HEK293 (cell line): ENCODE measurements at regions not wholly inside any gene's neighbourhood (a gene's known extent, or its start where the extent isn't known, plus 50 kb on each side); places are given as distances from the start of the nearest gene placed in this dataset.

Experiments
- CTCF ChIA-PET: fragments of 350-600 bp; formaldehyde crosslinking; extraction: SDS; loops from one replicate; lab custom pipeline; 2021; ENCODE audit warnings: antibody characterized with exemption; lab: Yijun Ruan, JAX
- POLR2A ChIA-PET: fragments of 300-600 bp; formaldehyde crosslinking; extraction: SDS; loops from one replicate; lab custom pipeline; 2020; ENCODE audit warnings: antibody characterized with exemption, inconsistent platforms; lab: Yijun Ruan, JAX
- H3K27ac ChIP-seq: fragments of 200-500 bp; sonication (Bioruptor generic); 2 replicates; pipeline ENCODE4 v1.5.1; 2014; ENCODE audit warnings: low read depth, low read length, control low read depth, inconsistent platforms; ENCODE audit errors: extremely low read depth
- H3K36me3 ChIP-seq, 2 experiments: fragments of 200-500 bp in 1 of 2; sonication (Bioruptor generic) in 1 of 2; 1 replicate in 1 of 2; 2 replicates in 1 of 2; pipeline ENCODE4 v1.5.1; 2014 to 2017; ENCODE audit warnings: inconsistent platforms in 2 of 2, low read length in 2 of 2; ENCODE audit not compliant: control insufficient read depth in 2 of 2, insufficient read depth in 1 of 2
- H3K4me1 ChIP-seq: fragments of 200-500 bp; sonication (Bioruptor generic); 2 replicates; pipeline ENCODE4 v1.5.1; 2014; ENCODE audit warnings: mild to moderate bottlenecking, low read length, inconsistent platforms; ENCODE audit not compliant: control insufficient read depth, insufficient read depth
- H3K4me3 ChIP-seq: 2 replicates; pipeline ENCODE4 v1.5.1; 2011; ENCODE audit warnings: low read depth, mild to moderate bottlenecking, control low read depth, low read length, moderate library complexity
- H3K9me3 ChIP-seq: fragments of 200-500 bp; sonication (Bioruptor generic); 2 replicates; pipeline ENCODE4 v1.5.1; 2014; ENCODE audit warnings: low read depth, low read length, inconsistent platforms; ENCODE audit not compliant: control insufficient read depth, insufficient read depth
- CTCF ChIP-seq: fragments of 450-650 bp; formaldehyde crosslinking; IDR thresholded peaks from 2 replicates; pipeline ENCODE4 v1.5.1; 2016; ENCODE audit warnings: missing biosample characterization, missing genetic modification characterization
- PRDM10 ChIP-seq: fragments of 450-650 bp; formaldehyde crosslinking; IDR thresholded peaks from 2 replicates; pipeline ENCODE4 v1.5.1; 2016; ENCODE audit warnings: missing biosample characterization, missing genetic modification characterization
- ZBTB49 ChIP-seq: fragments of 450-650 bp; formaldehyde crosslinking; IDR thresholded peaks from 2 replicates; pipeline ENCODE4 v1.5.1; 2016; ENCODE audit warnings: missing biosample characterization, missing genetic modification characterization, low read depth
- ZFP41 ChIP-seq: fragments of 450-650 bp; formaldehyde crosslinking; IDR thresholded peaks from 2 replicates; pipeline ENCODE4 v1.5.1; 2016; ENCODE audit warnings: missing biosample characterization, missing genetic modification characterization, borderline replicate concordance
- ZNF10 ChIP-seq: fragments of 450-650 bp; formaldehyde crosslinking; IDR thresholded peaks from 2 replicates; pipeline ENCODE4 v1.5.1; 2017; ENCODE audit warnings: missing biosample characterization, missing genetic modification characterization
- ZNF138 ChIP-seq: fragments of 450-650 bp; formaldehyde crosslinking; IDR thresholded peaks from 2 replicates; pipeline ENCODE4 v1.5.1; 2016; ENCODE audit warnings: missing biosample characterization, missing genetic modification characterization, borderline replicate concordance
- ZNF16 ChIP-seq: fragments of 450-650 bp; formaldehyde crosslinking; IDR thresholded peaks from 2 replicates; pipeline ENCODE4 v1.5.1; 2016; ENCODE audit warnings: low read depth, missing biosample characterization, missing genetic modification characterization
- ZNF26 ChIP-seq: fragments of 450-650 bp; formaldehyde crosslinking; IDR thresholded peaks from 2 replicates; pipeline ENCODE4 v1.5.1; 2016; ENCODE audit warnings: missing biosample characterization, missing genetic modification characterization
- ZNF548 ChIP-seq: fragments of 450-650 bp; formaldehyde crosslinking; IDR thresholded peaks from 2 replicates; pipeline ENCODE4 v1.5.1; 2016; ENCODE audit warnings: missing biosample characterization, missing genetic modification characterization
- ZNF571 ChIP-seq: fragments of 450-650 bp; formaldehyde crosslinking; IDR thresholded peaks from 2 replicates; pipeline ENCODE4 v1.5.0; 2017; ENCODE audit warnings: missing biosample characterization, missing genetic modification characterization
- ZNF639 ChIP-seq: fragments of 450-650 bp; formaldehyde crosslinking; IDR thresholded peaks from 2 replicates; pipeline ENCODE4 v1.5.1; 2016; ENCODE audit warnings: missing biosample characterization, missing genetic modification characterization
- ZNF768 ChIP-seq: fragments of 450-650 bp; formaldehyde crosslinking; IDR thresholded peaks from 2 replicates; pipeline ENCODE4 v1.5.1; 2018; ENCODE audit warnings: missing biosample characterization, mild to moderate bottlenecking, missing genetic modification characterization
- ZSCAN16 ChIP-seq: fragments of 450-650 bp; formaldehyde crosslinking; IDR thresholded peaks from 2 replicates; pipeline ENCODE4 v1.5.1; 2016; ENCODE audit warnings: missing biosample characterization, missing genetic modification characterization

GRCh38 chr9:73609381-73609780 is 457.7 kb downstream of the ANXA1 start (continued):
- TF ChIP-seq ZBTB49 (tag by site-specific recombination) (no peak), ZNF548 (no peak), ZNF26 (no peak), ZNF138 (no peak)

GRCh38 chr9:73611032-73611431 is 459.4 kb downstream of the ANXA1 start:
- CTCF ChIA-PET: no interaction called here
- Histone ChIP-seq H3K4me1 (no peaks in the 10 kb centered on the region), H3K36me3 (no peaks in the 10 kb centered on the region), H3K9me3 (no peaks in the 10 kb centered on the region), H3K4me3 (no peak overlapping the region), H3K27ac (no peak overlapping the region)
- TF ChIP-seq ZNF16 (tag by site-specific recombination) (no peak), ZNF10 (tag by site-specific recombination) (no peak), ZNF768 (tag by site-specific recombination) (no peak), ZSCAN16 (tag by site-specific recombination) (no peak), CTCF (no peak), ZNF639 (no peak), PRDM10 (tag by site-specific recombination) (no peak), ZFP41 (tag by site-specific recombination) (no peak), ZNF571 (tag by site-specific recombination) (no peak)
- POLR2A ChIA-PET: no interaction called here
